Stimulated activated CD4-positive, alpha-beta T cell treated with anti-CD3 and anti-CD28 coated beads, TNF-alpha, amount 100 ng/mL, for 48 hours (primary cell): ENCODE measurements at regions not wholly inside any gene's neighbourhood (a gene's known extent, or its start where the extent isn't known, plus 50 kb on each side); places are given as distances from the start of the nearest gene placed in this dataset.

Source experiments
- DNase-seq, 3 donors: peaks; one replicate each; pipeline ENCODE4 v3.0.0-alpha.2; 2020; ENCODE audit warnings: low read depth in 3 of 3

DNA sequence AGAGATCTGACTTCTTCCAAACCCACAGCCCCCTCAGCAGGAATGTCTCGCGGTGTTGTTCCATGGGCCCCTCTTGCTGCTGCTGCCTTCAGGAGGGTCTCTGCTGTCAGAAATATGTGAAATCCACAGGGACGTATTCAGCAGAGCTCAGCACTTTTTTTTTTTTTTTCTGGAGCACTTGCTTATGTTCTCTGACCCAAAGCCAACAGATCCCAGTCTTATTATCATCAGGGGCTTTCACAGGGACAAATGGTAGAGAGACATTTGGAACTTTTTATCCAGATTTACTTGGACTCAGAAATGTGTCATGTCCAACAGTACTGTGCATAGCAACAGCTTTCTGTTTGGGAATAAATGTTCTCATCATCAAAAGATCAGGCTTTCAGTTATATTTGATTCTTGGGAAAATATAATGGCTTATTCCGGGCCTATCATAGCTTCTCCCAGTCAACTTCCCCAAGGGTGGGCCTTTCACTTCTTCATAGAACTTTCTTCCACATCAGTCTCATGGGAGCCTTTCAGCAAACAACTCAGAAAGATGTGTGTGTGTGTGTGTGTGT is 332.7 kb downstream of the ZNF536 start:
- DNase-seq, result no peak

GRCh38 chr19:30703645-30704044 is 331.5 kb downstream of the ZNF536 start:
- no peak for DNase-seq

DNA sequence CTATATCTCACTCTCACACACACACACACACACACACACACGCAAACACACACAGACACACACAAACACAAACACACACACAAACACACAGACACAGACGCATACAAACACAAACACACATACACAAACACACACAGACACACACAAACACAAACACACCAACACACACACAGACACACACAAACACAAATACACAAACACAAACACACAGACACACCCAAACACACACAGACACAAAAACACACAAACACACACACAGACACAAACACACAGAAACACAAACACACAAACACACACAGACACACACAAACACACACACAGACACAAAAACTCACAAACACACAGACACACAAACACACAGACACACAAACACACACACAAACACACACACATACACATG is 329.0 kb downstream of the ZNF536 start:
- no peak for DNase-seq

DNA sequence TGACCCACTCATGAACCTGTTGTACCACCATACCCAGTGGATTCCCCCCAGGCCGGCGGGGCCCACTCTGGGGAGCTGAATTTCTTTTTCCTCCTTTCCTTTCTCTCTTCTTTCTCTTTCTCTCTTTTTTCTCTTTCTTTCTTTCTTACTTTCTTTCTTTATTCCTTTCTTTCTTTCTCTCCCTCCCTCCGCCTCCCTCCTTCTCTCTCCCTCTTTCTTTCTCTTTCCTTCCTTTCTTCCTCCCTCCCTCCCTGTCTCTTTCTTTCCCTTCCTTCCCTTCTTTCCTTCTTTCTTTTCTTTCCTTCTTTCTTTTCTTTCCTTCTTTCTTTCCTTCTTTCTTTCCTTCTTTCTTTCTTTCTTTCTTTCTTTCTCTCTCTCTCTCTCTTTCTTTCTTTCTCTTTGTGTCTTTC is 327.7 kb downstream of the ZNF536 start:
- no peak for DNase-seq

- DNase-seq, result no peak
Measured at GRCh38 chr19:30696514-30696913, 324.3 kb downstream of the ZNF536 start.

GRCh38 chr19:30695171-30695875 is 323.1 kb downstream of the ZNF536 start:
- DNase-seq, result no peak

DNA sequence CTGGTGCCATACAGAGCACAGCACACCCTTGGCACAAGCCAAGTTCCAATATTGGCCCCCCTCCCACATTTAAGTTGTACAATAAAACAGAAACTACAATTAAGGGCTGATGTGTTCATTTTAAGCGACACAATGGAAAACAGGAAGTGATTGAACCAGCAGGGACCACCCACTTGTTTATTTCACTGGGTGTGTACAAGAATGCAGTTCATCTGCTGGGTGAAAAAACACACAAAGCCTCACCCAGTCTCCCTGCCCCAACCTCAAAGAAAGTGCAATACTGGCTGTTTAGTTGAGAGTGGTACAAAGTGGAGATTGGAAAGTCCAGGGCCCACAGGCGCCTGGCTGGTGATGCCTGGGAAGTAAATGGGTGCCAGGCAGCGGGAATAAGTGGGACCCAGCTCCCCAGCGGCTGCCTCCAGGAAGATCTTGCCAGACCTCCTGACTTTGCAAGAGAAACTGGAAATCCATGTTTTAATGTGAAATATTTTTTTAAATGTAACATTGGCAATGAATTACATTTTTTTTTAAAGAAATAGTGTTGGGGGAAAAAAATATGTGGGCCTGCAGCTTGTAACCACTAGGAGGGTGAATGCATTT is 322.1 kb downstream of the ZNF536 start:
- DNase-seq, result no peak

GRCh38 chr19:30692879-30693503 is 320.8 kb downstream of the ZNF536 start:
- DNase-seq, result no peak

- no peak for DNase-seq
Measured at GRCh38 chr19:30692181-30692811, 320.1 kb downstream of the ZNF536 start.

DNA sequence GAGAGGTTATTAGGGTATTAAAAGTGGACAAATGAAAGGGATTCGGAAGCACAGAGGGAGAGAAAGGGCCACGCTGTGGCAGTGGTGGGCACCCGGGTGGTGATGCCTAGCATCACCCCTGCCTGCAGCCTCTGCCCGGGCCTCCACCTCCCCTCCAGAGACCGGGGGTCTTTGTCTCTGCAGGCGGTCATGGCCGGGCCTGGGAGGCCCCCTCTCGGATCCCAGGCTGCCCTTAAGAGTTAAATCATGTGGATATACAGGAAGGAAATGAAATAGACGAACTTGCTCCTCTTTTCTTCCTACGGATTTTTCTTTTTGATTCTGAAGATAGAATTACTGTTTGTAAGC is 319.6 kb downstream of the ZNF536 start:
- DNase-seq, result no peak

DNA sequence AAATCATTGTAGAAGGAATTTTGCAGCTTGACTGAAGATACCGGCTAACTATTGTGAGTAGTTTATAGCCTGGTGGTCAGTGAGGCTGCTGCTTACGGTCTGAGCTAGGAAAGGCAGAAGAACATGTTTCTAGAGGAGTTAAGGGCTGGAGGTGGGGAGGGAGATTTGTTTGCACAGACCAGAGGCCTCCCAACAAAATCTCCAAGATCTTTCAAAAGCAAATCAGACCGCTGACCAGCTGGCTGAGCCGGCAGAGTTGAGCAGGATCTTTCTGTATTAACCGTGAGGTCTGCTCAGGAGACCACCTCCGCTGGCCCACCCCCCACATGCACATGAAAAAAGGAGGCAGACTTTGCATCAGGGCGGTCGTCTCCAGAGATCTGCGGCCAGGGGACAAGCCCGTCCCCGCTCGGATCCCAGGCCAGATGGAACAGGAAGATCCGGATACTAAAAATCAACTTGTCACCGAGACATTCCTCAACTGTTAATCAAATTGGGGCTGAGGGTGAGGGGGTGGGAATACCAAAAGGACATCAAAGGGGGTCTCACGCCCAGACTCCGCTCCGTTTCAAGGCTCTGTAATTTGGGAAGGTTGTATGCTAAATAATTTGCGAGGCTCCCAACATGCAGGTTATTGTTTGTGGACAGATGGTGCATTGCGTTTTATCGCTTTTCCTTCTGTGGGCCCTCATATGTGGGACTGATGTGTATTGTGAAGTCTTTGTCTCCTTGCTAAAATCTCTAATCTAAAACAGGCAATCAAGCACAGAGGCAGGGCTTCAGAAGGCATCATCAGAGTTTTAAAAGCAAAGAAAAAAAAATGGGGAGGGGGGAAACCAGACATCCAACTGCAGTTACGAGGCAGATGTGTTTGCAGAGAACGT is 319.0 kb downstream of the ZNF536 start:
- no peak for DNase-seq

DNA sequence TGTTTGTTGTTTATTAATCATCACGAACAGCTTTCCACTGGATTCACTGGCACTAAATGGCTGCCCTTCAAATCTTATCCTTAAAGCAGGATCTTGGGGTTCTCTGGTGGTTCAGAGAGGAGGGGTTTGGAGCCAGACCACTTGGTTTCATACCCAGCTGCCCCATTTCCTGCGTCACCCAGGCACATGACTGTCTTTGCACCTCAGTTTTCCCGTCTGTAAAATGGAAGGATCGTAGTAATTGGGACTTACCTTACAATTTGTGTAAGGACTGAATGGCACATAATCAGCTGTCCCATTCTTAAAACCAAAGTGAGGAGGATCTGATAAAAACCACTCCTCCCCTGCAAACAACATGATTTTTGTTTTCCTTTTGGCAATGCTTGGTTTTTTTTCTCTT is 318.3 kb downstream of the ZNF536 start:
- DNase-seq, result no peak

GRCh38 chr19:30689474-30689873 is 317.3 kb downstream of the ZNF536 start:
- no peak for DNase-seq

- DNase-seq, result no peak
Measured at GRCh38 chr19:30688696-30689095, 316.5 kb downstream of the ZNF536 start.

GRCh38 chr19:30686826-30687566 is 314.8 kb downstream of the ZNF536 start:
- no peak for DNase-seq

DNA sequence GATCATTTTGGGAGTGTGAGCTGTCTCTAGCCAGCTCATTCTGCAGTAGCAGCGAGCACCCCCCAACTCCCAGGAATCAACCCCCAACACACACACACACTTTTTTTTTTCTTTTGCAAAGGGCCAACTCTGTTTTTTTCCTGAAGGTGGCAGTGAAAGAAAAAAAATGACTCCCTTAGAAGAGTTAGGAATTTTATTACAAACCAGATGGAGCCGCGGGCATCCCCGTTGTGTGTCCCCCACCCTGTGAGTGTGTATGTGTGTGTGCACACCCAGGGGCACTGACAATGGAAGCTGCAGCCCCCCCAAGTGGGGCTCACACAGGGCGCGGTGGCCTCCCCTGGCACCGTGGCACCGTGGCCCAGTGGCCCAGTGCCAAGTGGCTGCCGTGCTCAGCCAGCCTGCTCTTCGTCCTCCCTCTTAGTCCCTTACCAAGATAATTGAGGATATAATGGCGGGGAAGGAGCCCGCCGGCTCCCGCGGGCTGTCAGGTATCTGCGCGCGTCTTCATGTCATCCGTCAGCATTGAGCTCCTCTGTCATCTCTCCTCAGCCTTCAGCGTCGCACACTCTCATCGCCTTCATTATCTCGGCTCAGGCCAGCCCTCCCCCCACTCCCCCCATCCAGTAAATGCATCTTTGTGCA is 314.1 kb downstream of the ZNF536 start:
- no peak for DNase-seq

GRCh38 chr19:30685426-30686000 is 313.3 kb downstream of the ZNF536 start:
- DNase-seq, result no peak

DNA sequence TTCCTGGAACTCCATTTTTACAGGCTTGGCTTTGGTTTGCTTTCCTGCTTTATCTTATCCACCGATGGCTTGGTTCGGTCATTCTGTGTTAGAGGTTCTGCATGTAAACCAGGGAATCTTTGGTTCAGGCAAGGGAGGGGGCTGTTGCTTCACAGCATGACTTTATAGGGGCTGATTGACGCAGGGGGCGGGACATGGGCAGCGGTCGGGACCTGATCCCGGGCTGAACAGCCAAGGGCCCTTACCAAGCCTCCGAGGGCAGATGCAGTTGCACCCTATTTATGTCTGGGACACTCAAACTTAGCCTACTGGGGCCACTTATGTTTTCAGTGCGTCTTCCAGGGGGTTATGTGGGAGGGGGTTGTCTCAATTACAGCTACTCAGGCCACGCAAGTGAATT is 312.4 kb downstream of the ZNF536 start:
- no peak for DNase-seq

DNA sequence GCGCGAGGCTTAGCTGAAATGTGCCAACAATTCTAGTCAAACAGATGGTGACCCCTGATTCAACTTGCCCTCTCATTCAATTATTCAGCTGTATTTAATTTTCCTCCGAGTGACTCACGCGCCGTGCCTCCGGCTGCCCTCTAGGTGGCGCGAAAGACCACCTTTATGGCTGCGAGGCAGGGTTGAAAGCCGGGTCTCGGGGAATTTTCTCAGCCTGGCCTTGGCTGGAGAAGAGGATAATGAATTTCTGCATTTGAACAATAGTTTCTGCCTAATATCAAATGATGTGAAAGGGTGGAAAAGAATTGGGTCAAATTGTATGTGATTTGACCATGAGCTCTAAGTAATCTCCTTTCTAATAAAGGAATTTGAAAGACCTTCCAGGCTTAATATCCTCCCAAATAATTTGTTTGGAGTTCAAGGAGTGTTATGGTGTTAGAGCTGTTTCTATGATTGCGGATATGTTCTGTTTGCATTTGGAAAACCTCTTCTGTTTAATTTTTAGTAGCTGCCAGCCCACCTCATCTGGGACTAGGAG is 310.9 kb downstream of the ZNF536 start:
- peak in 2 of 3 donors; percentile 32 to 37 for DNase-seq
